HCT116 (cell line): ENCODE measurements at regions not wholly inside any gene's neighbourhood (a gene's known extent, or its start where the extent isn't known, plus 50 kb on each side); places are given as distances from the start of the nearest gene placed in this dataset.

ENCODE experiments used
- ATAC-seq: fragments of 200-7000 bp; cut with Tn5 transposase; 2 replicates; pipeline ENCODE4 v1.9.1; 2020; ENCODE audit warnings: mild to moderate bottlenecking, moderate library complexity
- BruUV-seq: library from RNA; stranded (reverse); fragments of 400-500 nt; replicated peaks from 2 replicates; lab custom pipeline; 2021; lab: Mats Ljungman, UMichigan
- CTCF ChIA-PET: fragments of 300-600 bp; sonication (Branson Sonifier 250); formaldehyde crosslinking; loops from one replicate; lab custom pipeline; 2021; ENCODE audit warnings: antibody characterized with exemption; lab: Charles Lee
- POLR2A ChIA-PET: fragments of 300-600, 350-600 bp; sonication (Branson Sonifier 250); formaldehyde crosslinking; loops from one replicate; lab custom pipeline; 2021; ENCODE audit warnings: antibody characterized with exemption; lab: Charles Lee
- RAD21 ChIA-PET, 2 experiments: fragments of 300-600 bp; sonication (Branson Sonifier 250); formaldehyde crosslinking; loops; one replicate each; lab custom pipeline; 2023; ENCODE audit warnings: low total read pairs in 2 of 2; ENCODE audit not compliant: uncharacterized antibody in 2 of 2, unreplicated experiment in 2 of 2, low non-redundant PET in 1 of 2; lab: Charles Lee
- DNase-seq: peaks from one replicate; pipeline ENCODE4 v3.0.0-alpha.2; 2010; ENCODE audit warnings: low read depth, low spot score
- H2AFZ ChIP-seq: fragments of 200-600 bp; shearing (Covaris generic), sonication (generic); 2 replicates; pipeline ENCODE4 v1.6.1; 2017; ENCODE audit warnings: low read depth, mixed run types, mixed read lengths, antibody characterized with exemption, low read length; ENCODE audit not compliant: poor library complexity, severe bottlenecking
- H3K27ac ChIP-seq: 2 replicates; pipeline ENCODE4 v1.5.1; 2012; ENCODE audit warnings: low read depth, low read length
- H3K27me3 ChIP-seq: fragments of 200-600 bp; sonication (generic); 2 replicates; pipeline ENCODE4 v1.6.1; 2016; ENCODE audit warnings: mixed run types, low read length, mixed read lengths; ENCODE audit not compliant: insufficient read depth
- H3K36me3 ChIP-seq, 2 experiments: fragments of 200-500 bp in 1 of 2; fragments of 200-600 bp in 1 of 2; sonication (Bioruptor generic) in 1 of 2; sonication (generic) in 1 of 2; 2 replicates each; pipeline versions ENCODE4 v1.5.1 to v1.6.1; 2014 to 2016; ENCODE audit warnings: low read length in 2 of 2, inconsistent platforms in 1 of 2, mixed read lengths in 1 of 2, mixed run types in 1 of 2; ENCODE audit not compliant: insufficient read depth in 2 of 2, control insufficient read depth in 1 of 2
- H3K4me1 ChIP-seq, 2 experiments: fragments of 200-600 bp in 1 of 2; sonication (generic) in 1 of 2; 2 replicates each; pipeline versions ENCODE4 v1.5.1 to v1.6.1; 2012 to 2017; ENCODE audit warnings: low read length in 2 of 2, inconsistent platforms in 1 of 2, mild to moderate bottlenecking in 1 of 2, mixed read lengths in 1 of 2, mixed run types in 1 of 2, moderate library complexity in 1 of 2; ENCODE audit not compliant: insufficient read depth in 2 of 2, control insufficient read depth in 1 of 2
- H3K4me2 ChIP-seq: fragments of 200-600 bp; sonication (generic); 2 replicates; pipeline ENCODE4 v1.6.1; 2017; ENCODE audit warnings: mixed run types, low read length, mixed read lengths
- H3K4me3 ChIP-seq, 2 experiments: fragments of 200-600 bp in 1 of 2; sonication (generic) in 1 of 2; replicated peaks in 1 of 2; 2 replicates each; pipeline ENCODE4 v1.5.1; 2011 to 2016; ENCODE audit warnings: low read length in 2 of 2, control low read depth in 1 of 2, low read depth in 1 of 2, mild to moderate bottlenecking in 1 of 2, mixed read lengths in 1 of 2, mixed run types in 1 of 2
- H3K79me2 ChIP-seq: fragments of 200-600 bp; sonication (generic); 2 replicates; pipeline ENCODE4 v1.6.1; 2017; ENCODE audit warnings: mild to moderate bottlenecking, mixed run types, low read length, moderate library complexity, mixed read lengths; ENCODE audit not compliant: insufficient read depth
- H3K9ac ChIP-seq: fragments of 200-600 bp; sonication (generic); 2 replicates; pipeline ENCODE4 v1.6.1; 2016; ENCODE audit warnings: low read length, mixed read lengths
- H3K9me2 ChIP-seq: fragments of 200-600 bp; sonication (generic), shearing (Covaris generic); 2 replicates; pipeline ENCODE4 v1.6.1; 2017; ENCODE audit warnings: mixed run types, mild to moderate bottlenecking, moderate library complexity; ENCODE audit not compliant: insufficient read depth
- H3K9me3 ChIP-seq, 2 experiments: fragments of 200-500 bp in 1 of 2; fragments of 200-600 bp in 1 of 2; sonication (Bioruptor generic) in 1 of 2; sonication (generic) in 1 of 2; 2 replicates each; pipeline ENCODE4 v1.6.1; 2014 to 2017; ENCODE audit warnings: low read length in 2 of 2, mixed read lengths in 2 of 2, inconsistent platforms in 1 of 2, low read depth in 1 of 2, mild to moderate bottlenecking in 1 of 2, mixed run types in 1 of 2, moderate library complexity in 1 of 2; ENCODE audit not compliant: control insufficient read depth in 1 of 2, insufficient read depth in 1 of 2
- H4K20me1 ChIP-seq: fragments of 200-600 bp; sonication (generic), shearing (Covaris generic); 2 replicates; pipeline ENCODE4 v1.6.1; 2017; ENCODE audit warnings: mixed run types, mild to moderate bottlenecking, moderate library complexity; ENCODE audit not compliant: insufficient read depth
- CBX3 ChIP-seq: IDR thresholded peaks from 2 replicates; pipeline ENCODE4 v1.6.1; 2012; ENCODE audit warnings: low read depth
- EGR1 ChIP-seq: IDR thresholded peaks from 2 replicates; pipeline ENCODE4 v1.6.1; 2012; ENCODE audit warnings: low read depth
- ELF1 ChIP-seq: IDR thresholded peaks from 2 replicates; pipeline ENCODE4 v1.6.1; 2012; ENCODE audit warnings: low read depth, borderline replicate concordance
- EZH2 ChIP-seq: fragments of 200-600 bp; sonication (generic); IDR thresholded peaks from 2 replicates; pipeline ENCODE4 v1.6.1; 2017; ENCODE audit warnings: antibody characterized with exemption, mixed run types
- JUND ChIP-seq: IDR thresholded peaks from 2 replicates; pipeline ENCODE4 v1.6.1; 2012
- RAD21 ChIP-seq: IDR thresholded peaks from 2 replicates; pipeline ENCODE4 v1.6.1; 2012; ENCODE audit warnings: low read depth, mild to moderate bottlenecking
- REST ChIP-seq: IDR thresholded peaks from 2 replicates; pipeline ENCODE4 v1.6.1; 2012; ENCODE audit warnings: low read depth
- SP1 ChIP-seq: IDR thresholded peaks from 2 replicates; pipeline ENCODE4 v1.6.1; 2012; ENCODE audit warnings: low read depth
- TCF7L2 ChIP-seq: IDR thresholded peaks from 2 replicates; pipeline ENCODE4 v1.7.0; 2011; ENCODE audit warnings: borderline replicate concordance, inconsistent platforms; ENCODE audit not compliant: insufficient read depth, insufficient read length; ENCODE audit errors: extremely low read depth
- YY1 ChIP-seq: IDR thresholded peaks from 2 replicates; pipeline ENCODE4 v1.6.1; 2011; ENCODE audit warnings: low read length, low read depth, moderate library complexity, mild to moderate bottlenecking; ENCODE audit not compliant: insufficient replicate concordance; ENCODE audit errors: extremely low read depth
- ZFX ChIP-seq: fragments of 450-650 bp; IDR thresholded peaks from 2 replicates; pipeline ENCODE4 v1.6.1; 2017
- intact Hi-C: fragments of 100-400 bp; cut with micrococcal nuclease; formaldehyde crosslinking; loops from 2 replicates; pipeline ENCODE4 v1.10.0; 2022
- TF ChIP-seq, protein P1 (sequence below), 3 experiments: fragments of 200-600 bp in 1 of 3; sonication (generic) in 1 of 3; IDR thresholded peaks in 2 of 3; conservative IDR thresholded peaks in 1 of 3; 2 replicates each; pipeline ENCODE4 v1.5.1; 2012 to 2017; ENCODE audit warnings: low read depth in 2 of 3, low read length in 2 of 3, antibody characterized with exemption in 1 of 3, borderline replicate concordance in 1 of 3, control low read depth in 1 of 3, mild to moderate bottlenecking in 1 of 3, mixed read lengths in 1 of 3, mixed run types in 1 of 3, moderate library complexity in 1 of 3; ENCODE audit not compliant: insufficient read depth in 1 of 3
- TF ChIP-seq, protein P2 (sequence below): IDR thresholded peaks from 2 replicates; pipeline ENCODE4 v1.6.1; 2012
- TF ChIP-seq, protein P3 (sequence below): IDR thresholded peaks from 2 replicates; pipeline ENCODE4 v1.6.1; 2012

DNA sequence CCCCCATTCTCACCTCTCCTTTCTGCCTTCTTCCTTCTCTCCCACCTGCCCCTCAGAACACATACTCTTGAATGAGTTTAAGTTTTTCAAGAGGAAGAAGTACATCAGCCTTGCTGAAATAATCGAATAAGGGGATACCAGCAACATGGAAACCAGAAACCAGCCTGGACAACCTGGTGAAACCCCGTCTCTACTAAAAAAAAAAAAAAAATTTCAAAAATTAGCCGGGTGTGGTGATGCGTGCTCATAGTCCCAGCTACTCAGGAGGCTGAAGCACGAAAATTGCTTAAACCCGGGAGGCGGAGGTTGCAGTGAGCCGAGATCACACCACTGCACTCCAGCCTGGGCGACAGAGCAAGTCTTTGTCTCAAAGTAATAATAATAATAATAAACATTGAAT lies 75.0 kb upstream of the SLC1A4 start:
- no peaks in the 10 kb centered on the region for H3K36me3 ChIP-seq
- TF ChIP-seq TCF7L2 (no peak), SP1 (no peak), ZFX (no peak), YY1 (no peak), ELF1 (no peak), EGR1 (no peak), REST (no peak), CBX3 (no peak), RAD21 (no peak), JUND (no peak), EZH2 (no peak)
- TF ChIP-seq, protein P1, sequence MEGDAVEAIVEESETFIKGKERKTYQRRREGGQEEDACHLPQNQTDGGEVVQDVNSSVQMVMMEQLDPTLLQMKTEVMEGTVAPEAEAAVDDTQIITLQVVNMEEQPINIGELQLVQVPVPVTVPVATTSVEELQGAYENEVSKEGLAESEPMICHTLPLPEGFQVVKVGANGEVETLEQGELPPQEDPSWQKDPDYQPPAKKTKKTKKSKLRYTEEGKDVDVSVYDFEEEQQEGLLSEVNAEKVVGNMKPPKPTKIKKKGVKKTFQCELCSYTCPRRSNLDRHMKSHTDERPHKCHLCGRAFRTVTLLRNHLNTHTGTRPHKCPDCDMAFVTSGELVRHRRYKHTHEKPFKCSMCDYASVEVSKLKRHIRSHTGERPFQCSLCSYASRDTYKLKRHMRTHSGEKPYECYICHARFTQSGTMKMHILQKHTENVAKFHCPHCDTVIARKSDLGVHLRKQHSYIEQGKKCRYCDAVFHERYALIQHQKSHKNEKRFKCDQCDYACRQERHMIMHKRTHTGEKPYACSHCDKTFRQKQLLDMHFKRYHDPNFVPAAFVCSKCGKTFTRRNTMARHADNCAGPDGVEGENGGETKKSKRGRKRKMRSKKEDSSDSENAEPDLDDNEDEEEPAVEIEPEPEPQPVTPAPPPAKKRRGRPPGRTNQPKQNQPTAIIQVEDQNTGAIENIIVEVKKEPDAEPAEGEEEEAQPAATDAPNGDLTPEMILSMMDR (IDR thresholded peaks at IDR 0.05 in 2 of 3, conservative IDR thresholded peaks at IDR 0.05 in 1 of 3; ENCODE audit: borderline replicate concordance in 1 of 3, insufficient read depth in 1 of 3, low read depth in 2 of 3, low read length in 2 of 3): no peak
- TF ChIP-seq, protein P2, sequence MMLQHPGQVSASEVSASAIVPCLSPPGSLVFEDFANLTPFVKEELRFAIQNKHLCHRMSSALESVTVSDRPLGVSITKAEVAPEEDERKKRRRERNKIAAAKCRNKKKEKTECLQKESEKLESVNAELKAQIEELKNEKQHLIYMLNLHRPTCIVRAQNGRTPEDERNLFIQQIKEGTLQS: no peak
- TF ChIP-seq, protein P3, sequence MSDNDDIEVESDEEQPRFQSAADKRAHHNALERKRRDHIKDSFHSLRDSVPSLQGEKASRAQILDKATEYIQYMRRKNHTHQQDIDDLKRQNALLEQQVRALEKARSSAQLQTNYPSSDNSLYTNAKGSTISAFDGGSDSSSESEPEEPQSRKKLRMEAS: no peak
- H3K4me2 ChIP-seq: no peak overlapping the region
- no peak overlapping the region for H3K27ac ChIP-seq
- no TSS peak for BruUV-seq
- no peaks in the 10 kb centered on the region for H3K79me2 ChIP-seq
- ChIA-PET CTCF (no interaction called here), POLR2A (no interaction called here), RAD21 (interaction anchor here in 1 of 2 experiments (0.7 kb wide), 1 partner anchor 65 kb away, joined by 3 read pairs; no protein-coding TSS in a partner anchor)
- ATAC-seq: no peak
- intact Hi-C loops: no loop called here
- no peak for DNase-seq
- no peaks in the 10 kb centered on the region for H3K27me3 ChIP-seq
- H4K20me1 ChIP-seq: no peaks in the 10 kb centered on the region
- H3K4me3 ChIP-seq: no peak overlapping the region
- H3K9ac ChIP-seq: no peak overlapping the region
- no peak overlapping the region for H2AFZ ChIP-seq
- no peaks in the 10 kb centered on the region for H3K9me2 ChIP-seq
- H3K4me1 ChIP-seq: peaks cover 2 to 12% of the 10 kb centered on the region in 2 experiments; a peak in 1 of 4 replicates
- H3K9me3 ChIP-seq: no peaks in the 10 kb centered on the region
